ENCODE measurements at regions not wholly inside any gene's neighbourhood (a gene's known extent, or its start where the extent isn't known, plus 50 kb on each side); places are given as distances from the start of the nearest gene placed in this dataset.
"Not testable (repeated sequence)": the region's sequence is repeated elsewhere in the genome, so short reads cannot be mapped to it uniquely, and the experiment has no call there.

- Histone ChIP-seq H3K9me2 (ENCODE audit: low read depth, low read length) (no peaks in the 10 kb centered on the region), H3K79me2 (ENCODE audit: insufficient read depth, low read length) (no peaks in the 10 kb centered on the region), H3K27ac (ENCODE audit: low read depth, low read length, poor library complexity, severe bottlenecking) (no peak overlapping the region), H3K36me3 (ENCODE audit: insufficient read depth, low read length) (no peaks in the 10 kb centered on the region), H3K9me3 (ENCODE audit: low read length) (no peaks in the 10 kb centered on the region), H3K4me3 (ENCODE audit: low read depth, low read length, poor library complexity, severe bottlenecking) (no peak overlapping the region), H4K20me1 (ENCODE audit: insufficient read depth, low read length) (no peaks in the 10 kb centered on the region), H3K27me3 (ENCODE audit: insufficient read depth, low read length) (no peaks in the 10 kb centered on the region), H3F3A (ENCODE audit: insufficient read depth, low read length) (no peaks in the 10 kb centered on the region), H3K4me1 (ENCODE audit: insufficient read depth, low read length, severe bottlenecking) (no peaks in the 10 kb centered on the region), H2AFZ (ENCODE audit: low read length) (no peak overlapping the region), H3K9ac (ENCODE audit: low read length) (no peak overlapping the region), H3K4me2 (ENCODE audit: low read length) (no peak overlapping the region)
- TF ChIP-seq EZH2 (IDR thresholded peaks at IDR 0.05; ENCODE audit: borderline replicate concordance, low read length) (no peak), CTCF (IDR thresholded peaks at IDR 0.05; ENCODE audit: low read length) (no peak)
Measured at GRCh38 chr5:92941806-92942205, 639.2 kb downstream of the NR2F1-AS1 start.

GRCh38 chr5:92939428-92939827, 641.6 kb downstream of the NR2F1-AS1 start:
- no peak overlapping the region for H3K4me3 ChIP-seq (ENCODE audit: low read depth, low read length, poor library complexity, severe bottlenecking)
- no peak overlapping the region for H2AFZ ChIP-seq (ENCODE audit: low read length)

GRCh38 chr5:92937396-92937795, 643.6 kb downstream of the NR2F1-AS1 start:
- H3K4me1 ChIP-seq (ENCODE audit: insufficient read depth, low read length, severe bottlenecking); H3K9me2 ChIP-seq (ENCODE audit: low read depth, low read length); H3K9me3 ChIP-seq (ENCODE audit: low read length); H3K27me3 ChIP-seq (ENCODE audit: insufficient read depth, low read length); H3K36me3 ChIP-seq (ENCODE audit: insufficient read depth, low read length); H3K4me2 ChIP-seq (ENCODE audit: low read length); H2AFZ ChIP-seq (ENCODE audit: low read length); H4K20me1 ChIP-seq (ENCODE audit: insufficient read depth, low read length); H3K27ac ChIP-seq (ENCODE audit: low read depth, low read length, poor library complexity, severe bottlenecking); H3F3A ChIP-seq (ENCODE audit: insufficient read depth, low read length); H3K4me3 ChIP-seq (ENCODE audit: low read depth, low read length, poor library complexity, severe bottlenecking); H3K79me2 ChIP-seq (ENCODE audit: insufficient read depth, low read length); H3K9ac ChIP-seq (ENCODE audit: low read length): not testable (repeated sequence)

More at GRCh38 chr5:92939428-92939827, 641.6 kb downstream of the NR2F1-AS1 start:
- Histone ChIP-seq H3K79me2 (ENCODE audit: insufficient read depth, low read length) (no peaks in the 10 kb centered on the region), H3K27me3 (ENCODE audit: insufficient read depth, low read length) (no peaks in the 10 kb centered on the region), H3K36me3 (ENCODE audit: insufficient read depth, low read length) (no peaks in the 10 kb centered on the region), H3K9me2 (ENCODE audit: low read depth, low read length) (no peaks in the 10 kb centered on the region), H3K9ac (ENCODE audit: low read length) (no peak overlapping the region), H3K27ac (ENCODE audit: low read depth, low read length, poor library complexity, severe bottlenecking) (no peak overlapping the region), H3K4me1 (ENCODE audit: insufficient read depth, low read length, severe bottlenecking) (no peaks in the 10 kb centered on the region), H3F3A (ENCODE audit: insufficient read depth, low read length) (no peaks in the 10 kb centered on the region), H3K9me3 (ENCODE audit: low read length) (no peaks in the 10 kb centered on the region), H3K4me2 (ENCODE audit: low read length) (no peak overlapping the region), H4K20me1 (ENCODE audit: insufficient read depth, low read length) (no peaks in the 10 kb centered on the region)
- TF ChIP-seq CTCF (IDR thresholded peaks at IDR 0.05; ENCODE audit: low read length) (no peak), EZH2 (IDR thresholded peaks at IDR 0.05; ENCODE audit: borderline replicate concordance, low read length) (no peak)

GRCh38 chr5:92930057-92930456, 651.0 kb downstream of the NR2F1-AS1 start:
- no peaks in the 10 kb centered on the region for H3K9me3 ChIP-seq (ENCODE audit: low read length)
- no peak overlapping the region for H3K4me2 ChIP-seq (ENCODE audit: low read length)
- no peak overlapping the region for H3K4me3 ChIP-seq (ENCODE audit: low read depth, low read length, poor library complexity, severe bottlenecking)
- no peak overlapping the region for H3K9ac ChIP-seq (ENCODE audit: low read length)
- no peaks in the 10 kb centered on the region for H3K4me1 ChIP-seq (ENCODE audit: insufficient read depth, low read length, severe bottlenecking)
- H3K27me3 ChIP-seq (ENCODE audit: insufficient read depth, low read length) = no peaks in the 10 kb centered on the region
- no peaks in the 10 kb centered on the region for H3K9me2 ChIP-seq (ENCODE audit: low read depth, low read length)
- no peak overlapping the region for H2AFZ ChIP-seq (ENCODE audit: low read length)
- H3F3A ChIP-seq (ENCODE audit: insufficient read depth, low read length) = no peaks in the 10 kb centered on the region
- H3K27ac ChIP-seq (ENCODE audit: low read depth, low read length, poor library complexity, severe bottlenecking) = no peak overlapping the region
- H3K36me3 ChIP-seq (ENCODE audit: insufficient read depth, low read length) = no peaks in the 10 kb centered on the region
- TF ChIP-seq EZH2 (IDR thresholded peaks at IDR 0.05; ENCODE audit: borderline replicate concordance, low read length) = no peak
- no peak for TF ChIP-seq CTCF (IDR thresholded peaks at IDR 0.05; ENCODE audit: low read length)
- no peaks in the 10 kb centered on the region for H3K79me2 ChIP-seq (ENCODE audit: insufficient read depth, low read length)
- no peaks in the 10 kb centered on the region for H4K20me1 ChIP-seq (ENCODE audit: insufficient read depth, low read length)

All from OCI-LY1 (cell line).